ENCODE measurements at regions not wholly inside any gene's neighbourhood (a gene's known extent, or its start where the extent isn't known, plus 50 kb on each side); places are given as distances from the start of the nearest gene placed in this dataset.
"Not testable (repeated sequence)": the region's sequence is repeated elsewhere in the genome, so short reads cannot be mapped to it uniquely, and the experiment has no call there.

DNA sequence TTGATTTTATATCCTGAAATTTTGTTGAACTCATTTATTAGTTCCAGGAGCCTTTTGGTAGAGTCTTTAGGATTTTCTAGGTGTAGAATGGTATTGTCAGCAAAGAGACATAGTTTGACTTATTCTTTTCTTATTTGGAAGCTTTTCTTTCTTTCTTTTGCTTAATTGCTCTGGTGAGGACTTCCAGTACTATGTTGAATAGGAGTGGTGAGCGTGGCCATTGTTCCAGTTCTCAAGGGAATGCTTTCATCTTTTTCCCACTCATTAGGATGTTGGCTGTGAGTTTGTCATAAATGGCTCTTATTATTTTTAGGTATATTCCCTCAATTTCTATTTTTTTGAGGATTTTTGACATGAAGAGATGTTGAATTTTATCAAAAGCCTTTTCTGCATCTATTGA, 182.2 kb upstream of the SPRY2 start:
- H3K27me3 ChIP-seq: no peaks in the 10 kb centered on the region
- H3K36me3 ChIP-seq: no peaks in the 10 kb centered on the region
- H3K4me1 ChIP-seq: no peaks in the 10 kb centered on the region
- TF ChIP-seq, protein P1, sequence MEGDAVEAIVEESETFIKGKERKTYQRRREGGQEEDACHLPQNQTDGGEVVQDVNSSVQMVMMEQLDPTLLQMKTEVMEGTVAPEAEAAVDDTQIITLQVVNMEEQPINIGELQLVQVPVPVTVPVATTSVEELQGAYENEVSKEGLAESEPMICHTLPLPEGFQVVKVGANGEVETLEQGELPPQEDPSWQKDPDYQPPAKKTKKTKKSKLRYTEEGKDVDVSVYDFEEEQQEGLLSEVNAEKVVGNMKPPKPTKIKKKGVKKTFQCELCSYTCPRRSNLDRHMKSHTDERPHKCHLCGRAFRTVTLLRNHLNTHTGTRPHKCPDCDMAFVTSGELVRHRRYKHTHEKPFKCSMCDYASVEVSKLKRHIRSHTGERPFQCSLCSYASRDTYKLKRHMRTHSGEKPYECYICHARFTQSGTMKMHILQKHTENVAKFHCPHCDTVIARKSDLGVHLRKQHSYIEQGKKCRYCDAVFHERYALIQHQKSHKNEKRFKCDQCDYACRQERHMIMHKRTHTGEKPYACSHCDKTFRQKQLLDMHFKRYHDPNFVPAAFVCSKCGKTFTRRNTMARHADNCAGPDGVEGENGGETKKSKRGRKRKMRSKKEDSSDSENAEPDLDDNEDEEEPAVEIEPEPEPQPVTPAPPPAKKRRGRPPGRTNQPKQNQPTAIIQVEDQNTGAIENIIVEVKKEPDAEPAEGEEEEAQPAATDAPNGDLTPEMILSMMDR (IDR thresholded peaks at IDR 0.05): no peak
- no peak for TF ChIP-seq POLR2A (IDR thresholded peaks at IDR 0.05)
- H3K4me3 ChIP-seq: no peak overlapping the region
- no peaks in the 10 kb centered on the region for H3K9me3 ChIP-seq
- intact Hi-C loops (cut with DNase I; ENCODE audit: low total_unique reads): no loop called here
- no peak overlapping the region for H3K27ac ChIP-seq
- DNase-seq: no peak

DNA sequence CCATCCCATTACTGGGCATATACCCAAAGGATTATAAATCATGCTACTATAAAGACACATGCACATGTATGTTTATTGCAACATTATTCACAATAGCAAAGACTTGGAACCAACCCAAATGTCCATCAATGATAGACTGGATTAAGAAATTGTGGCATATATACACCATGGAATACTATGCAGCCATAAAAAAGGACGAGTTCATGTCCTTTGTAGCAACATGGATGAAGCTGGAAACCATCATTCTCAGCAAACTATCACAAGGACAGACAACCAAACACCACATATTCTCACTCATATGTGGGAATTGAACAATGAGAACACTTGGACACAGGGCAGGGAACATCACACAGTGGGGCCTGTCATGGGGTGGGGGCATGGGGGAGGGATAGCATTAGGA, 181.5 kb upstream of the SPRY2 start:
- H3K9me3 ChIP-seq; H3K27me3 ChIP-seq; intact Hi-C loops (cut with DNase I; ENCODE audit: low total_unique reads); DNase-seq; H3K27ac ChIP-seq; H3K4me3 ChIP-seq; H3K36me3 ChIP-seq; H3K4me1 ChIP-seq: not testable (repeated sequence)

DNA sequence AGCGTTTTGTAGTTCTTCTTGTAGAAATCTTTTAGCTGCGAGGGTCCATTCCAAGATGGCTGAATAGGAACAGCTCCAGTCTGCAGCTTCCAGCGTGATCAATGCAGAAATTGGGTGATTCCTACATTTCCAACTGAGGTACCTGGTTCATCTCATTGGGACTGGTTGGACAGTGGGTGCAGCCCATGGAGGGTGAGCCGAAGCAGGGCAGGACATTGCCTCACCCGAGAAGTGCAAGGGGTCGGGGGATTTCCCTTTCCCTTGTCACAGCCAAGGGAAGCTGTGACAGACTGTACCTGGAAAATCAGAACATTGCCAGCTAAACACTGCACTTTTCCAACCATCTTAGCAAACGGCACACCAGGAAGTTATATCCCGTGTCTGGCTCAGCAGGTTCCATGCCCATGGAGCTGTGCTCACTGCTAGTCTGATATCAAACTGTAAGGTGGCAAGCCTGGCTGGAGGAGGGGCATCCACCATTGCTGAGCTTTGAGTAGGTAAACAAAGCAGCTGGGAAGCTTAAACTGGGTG, 176.0 kb upstream of the SPRY2 start:
- Histone ChIP-seq H3K27ac (no peak overlapping the region), H3K4me1 (no peaks in the 10 kb centered on the region), H3K36me3 (no peaks in the 10 kb centered on the region), H3K9me3 (no peaks in the 10 kb centered on the region), H3K27me3 (no peaks in the 10 kb centered on the region), H3K4me3 (no peak overlapping the region)
- no peak for DNase-seq
- intact Hi-C loops (cut with DNase I; ENCODE audit: low total_unique reads): no loop called here
- TF ChIP-seq, protein P1 (IDR thresholded peaks at IDR 0.05): no peak
- TF ChIP-seq POLR2A (IDR thresholded peaks at IDR 0.05): no peak

DNA sequence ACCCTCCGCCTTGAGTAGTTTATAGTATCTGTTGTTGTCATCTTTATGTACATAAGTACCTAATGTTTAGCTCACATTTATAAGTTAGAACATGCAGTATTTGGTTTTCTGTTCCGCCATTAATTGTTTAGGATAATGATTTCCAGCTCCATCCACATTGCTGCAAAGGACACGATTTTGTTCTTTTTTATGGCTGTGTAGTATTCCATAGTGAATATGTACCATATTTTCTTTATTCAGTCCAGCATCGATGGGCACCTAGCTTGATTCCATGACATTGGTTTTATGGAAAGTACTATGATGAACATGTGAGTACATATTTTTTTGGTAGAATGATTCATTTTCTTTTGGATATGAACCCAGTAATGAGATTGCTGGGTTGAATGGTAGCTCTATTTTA, 174.4 kb upstream of the SPRY2 start:
- Histone ChIP-seq H3K9me3 (no peaks in the 10 kb centered on the region), H3K36me3 (no peaks in the 10 kb centered on the region), H3K27me3 (no peaks in the 10 kb centered on the region), H3K4me1 (no peaks in the 10 kb centered on the region), H3K4me3 (no peak overlapping the region), H3K27ac (no peak overlapping the region)
- DNase-seq: no peak
- intact Hi-C loops (cut with DNase I; ENCODE audit: low total_unique reads): no loop called here
- TF ChIP-seq, protein P1 (IDR thresholded peaks at IDR 0.05): no peak

DNA sequence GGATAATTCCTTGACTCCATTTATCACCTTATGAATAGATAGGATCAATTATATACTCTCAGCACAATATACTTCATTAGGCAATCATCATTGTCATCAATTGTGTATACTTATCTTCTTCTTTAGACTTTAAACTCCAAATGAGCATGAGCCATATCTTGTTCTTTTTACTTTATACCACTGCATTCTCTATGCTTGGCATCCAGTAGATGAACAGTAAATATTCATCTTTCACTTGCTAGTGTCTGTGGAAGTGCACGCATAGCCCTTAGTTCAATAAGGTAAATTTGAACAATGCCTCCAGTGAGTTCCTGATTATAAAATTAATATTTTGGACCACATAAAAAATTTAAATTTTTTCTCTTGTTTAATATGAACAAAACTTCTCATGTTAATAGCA, 172.3 kb upstream of the SPRY2 start:
- Histone ChIP-seq H3K27ac (no peak overlapping the region), H3K4me1 (no peaks in the 10 kb centered on the region), H3K9me3 (no peaks in the 10 kb centered on the region), H3K36me3 (no peaks in the 10 kb centered on the region), H3K4me3 (no peak overlapping the region), H3K27me3 (no peaks in the 10 kb centered on the region)
- no peak for DNase-seq
- intact Hi-C loops (cut with DNase I; ENCODE audit: low total_unique reads): no loop called here
- TF ChIP-seq, protein P1 (IDR thresholded peaks at IDR 0.05): no peak
- no peak for TF ChIP-seq POLR2A (IDR thresholded peaks at IDR 0.05)

DNA sequence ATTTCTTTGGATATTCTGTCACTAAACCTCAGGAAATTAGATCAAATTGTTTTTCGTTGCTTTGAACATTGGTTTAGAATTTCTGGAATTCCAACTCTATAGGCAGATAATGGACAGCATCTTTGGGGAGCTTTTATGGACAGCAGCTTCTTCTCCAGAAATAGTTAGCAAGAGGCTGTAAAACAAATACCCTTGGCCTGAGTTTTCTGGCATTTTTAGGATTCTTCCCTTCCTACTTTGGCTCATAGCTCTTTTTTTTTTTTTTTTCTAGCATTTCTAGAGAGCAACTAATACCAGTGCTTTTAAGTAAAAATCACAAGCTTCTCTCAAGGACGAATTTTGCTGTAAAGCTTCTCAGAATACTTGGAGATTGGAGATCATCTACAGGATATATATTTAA, 169.8 kb upstream of the SPRY2 start:
- TF ChIP-seq POLR2A (IDR thresholded peaks at IDR 0.05): no peak
- TF ChIP-seq, protein P1 (IDR thresholded peaks at IDR 0.05): no peak
- no peak for DNase-seq

More for the DNA sequence above, 169.8 kb upstream of the SPRY2 start:
- Histone ChIP-seq H3K36me3 (no peaks in the 10 kb centered on the region), H3K27ac (no peak overlapping the region), H3K4me1 (no peaks in the 10 kb centered on the region), H3K27me3 (no peaks in the 10 kb centered on the region), H3K9me3 (no peaks in the 10 kb centered on the region), H3K4me3 (no peak overlapping the region)
- intact Hi-C loops (cut with DNase I; ENCODE audit: low total_unique reads): no loop called here
